Spleen (tissue), 7 donors: ENCODE measurements at regions not wholly inside any gene's neighbourhood (a gene's known extent, or its start where the extent isn't known, plus 50 kb on each side); places are given as distances from the start of the nearest gene placed in this dataset.

Experiments used
- CTCF ChIP-seq, 11 experiments: fragments of 200-600 bp in 7 of 11; fragments of 450-650 bp in 4 of 11; sonication (generic) in 4 of 11; IDR thresholded peaks in 8 of 11; conservative IDR thresholded peaks in 3 of 11; 1 replicate in 7 of 11; 2 replicates in 4 of 11; pipeline versions ENCODE4 v1.4.0 to v1.8.0; 2016 to 2021; ENCODE audit warnings: antibody characterized with exemption in 11 of 11, inconsistent platforms in 4 of 11, mild to moderate bottlenecking in 1 of 11
- POLR2A ChIP-seq, 3 donors: fragments of 450-650 bp; IDR thresholded peaks; one replicate each; pipeline ENCODE4 v1.5.1; 2017; ENCODE audit warnings: antibody characterized with exemption in 3 of 3, mild to moderate bottlenecking in 1 of 3
- POLR2AphosphoS5 ChIP-seq, 3 donors: sonication (generic); formaldehyde crosslinking; IDR thresholded peaks; one replicate each; pipeline ENCODE4 v1.5.1; 2017; ENCODE audit warnings: antibody characterized with exemption in 3 of 3
- donor health status: DM: no; HTN: no; CAD: no; lungs with moderate emphysema.
- donor health status: DM: no; HTN: no; CAD: no.
- donor health status: DM: no; HTN: no; CAD: no.

- TF ChIP-seq CTCF (IDR thresholded peaks at IDR 0.05 in 8 of 11, conservative IDR thresholded peaks at IDR 0.05 in 3 of 11) (no peak), POLR2AphosphoS5 (IDR thresholded peaks at IDR 0.05) (no peak), POLR2A (IDR thresholded peaks at IDR 0.05) (no peak)
Measured at GRCh38 chr16:65668064-65668595, 546.3 kb upstream of the CDH11 start.
